HG03575 (cell line): ENCODE measurements at regions not wholly inside any gene's neighbourhood (a gene's known extent, or its start where the extent isn't known, plus 50 kb on each side); places are given as distances from the start of the nearest gene placed in this dataset.
"Not testable (repeated sequence)": the region's sequence is repeated elsewhere in the genome, so short reads cannot be mapped to it uniquely, and the experiment has no call there.

ENCODE experiments used
- ATAC-seq: cut with Tn5 transposase; IDR thresholded peaks from one replicate; pipeline ENCODE4 v1.9.1; 2021; ENCODE audit not compliant: unreplicated experiment, insufficient number of reproducible peaks, low FRiP score; ENCODE audit errors: extremely low read depth

DNA sequence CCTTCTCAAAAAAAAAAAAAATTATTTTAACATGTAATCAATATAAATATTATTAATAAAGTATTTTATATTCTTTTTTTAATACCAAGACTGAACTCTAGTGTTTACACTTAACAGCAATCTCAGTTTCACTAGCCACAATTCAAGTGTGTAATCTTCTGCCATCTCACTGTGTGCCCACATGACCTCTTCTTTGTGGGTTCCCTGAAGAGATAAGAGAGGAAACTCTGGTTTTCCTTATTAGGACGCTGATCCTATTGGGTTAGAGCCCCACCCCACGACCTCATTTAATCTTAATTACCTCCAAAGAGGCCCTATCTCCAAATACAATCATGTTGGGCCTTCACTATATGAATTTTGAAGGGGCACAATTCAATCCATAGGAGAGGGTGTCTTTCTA lies 177.6 kb downstream of the STK31 start:
- no peak for ATAC-seq

GRCh38 chr7:23888958-23889357 lies 178.9 kb downstream of the STK31 start:
- no peak for ATAC-seq

DNA sequence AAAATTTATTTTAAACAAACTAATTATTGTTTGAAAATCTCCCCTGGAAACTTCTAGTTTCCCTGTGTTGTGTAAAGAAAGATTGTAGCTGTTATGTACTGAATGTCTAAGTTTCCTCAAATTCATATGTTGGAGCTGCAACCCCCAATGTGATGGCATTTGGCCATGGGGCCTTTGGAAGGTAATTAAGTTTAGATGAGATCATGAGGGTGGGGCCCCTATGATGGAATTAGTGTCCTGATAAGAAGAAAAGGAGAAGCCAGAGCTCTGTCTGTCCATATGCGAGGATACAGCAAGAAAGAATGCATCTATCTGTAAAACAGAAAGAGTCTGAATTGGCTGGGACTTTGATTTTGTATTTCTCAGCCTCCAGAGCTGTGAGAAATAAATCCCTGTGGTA lies 179.5 kb downstream of the STK31 start:
- no peak for ATAC-seq

- no peak for ATAC-seq
These were observed 182.0 kb downstream of the STK31 start for GRCh38 chr7:23892019-23892418.

- no peak for ATAC-seq
These were observed 183.3 kb downstream of the STK31 start for GRCh38 chr7:23893176-23893941.

GRCh38 chr7:23893942-23894891 lies 184.2 kb downstream of the STK31 start:
- no peak for ATAC-seq

GRCh38 chr7:23894892-23895569 lies 185.0 kb downstream of the STK31 start:
- no peak for ATAC-seq

DNA sequence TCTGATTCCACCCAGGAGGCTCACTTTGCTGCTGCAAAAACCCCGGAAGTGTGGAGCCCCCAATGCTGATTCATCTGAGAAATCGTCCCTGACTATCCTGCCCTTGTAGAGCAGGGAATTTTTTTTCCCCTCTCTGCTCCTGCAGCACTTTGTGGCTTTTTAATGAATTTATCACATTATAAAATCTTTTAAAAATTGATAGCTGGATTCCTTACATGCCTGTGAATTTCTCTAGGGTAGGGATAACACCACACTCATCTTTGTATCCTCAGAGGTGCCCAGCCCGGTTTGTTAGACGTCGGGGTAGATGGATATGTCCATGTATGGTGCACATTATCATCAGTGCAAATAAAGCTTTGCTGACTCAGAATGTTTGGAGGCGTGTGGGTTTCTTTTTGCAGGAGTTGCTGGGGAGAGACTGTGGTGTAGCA lies 185.7 kb downstream of the STK31 start:
- no peak for ATAC-seq

- no peak for ATAC-seq
These were observed 188.6 kb downstream of the STK31 start for GRCh38 chr7:23898619-23899018.

- ATAC-seq = not testable (repeated sequence)
These were observed 194.9 kb downstream of the STK31 start for GRCh38 chr7:23904901-23905300.

- ATAC-seq = no peak
These were observed 197.0 kb downstream of the STK31 start for GRCh38 chr7:23907012-23907411.

GRCh38 chr7:23909426-23909825 lies 199.4 kb downstream of the STK31 start:
- ATAC-seq = no peak

DNA sequence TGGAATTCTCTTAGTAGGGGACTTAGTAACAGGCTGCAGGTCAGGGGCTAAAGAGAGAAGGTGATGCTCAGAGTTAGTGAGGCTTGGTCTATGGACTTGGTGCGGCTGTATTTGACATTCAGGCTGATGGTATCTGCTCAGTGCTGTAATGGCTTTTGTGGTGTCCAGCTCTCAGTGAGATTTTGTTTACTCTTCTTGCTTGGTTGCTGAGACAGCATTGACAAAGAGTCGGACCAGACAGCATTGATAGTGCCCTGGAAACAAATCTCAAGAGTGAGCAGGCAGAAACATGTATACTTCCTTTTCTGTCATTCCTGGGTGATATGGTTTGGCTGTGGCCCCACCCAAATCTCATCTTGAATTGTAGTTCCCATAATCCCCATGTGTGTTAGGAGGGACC lies 202.0 kb downstream of the STK31 start:
- no peak for ATAC-seq

- ATAC-seq = no peak
These were observed 203.0 kb downstream of the STK31 start for GRCh38 chr7:23913016-23913415.

DNA sequence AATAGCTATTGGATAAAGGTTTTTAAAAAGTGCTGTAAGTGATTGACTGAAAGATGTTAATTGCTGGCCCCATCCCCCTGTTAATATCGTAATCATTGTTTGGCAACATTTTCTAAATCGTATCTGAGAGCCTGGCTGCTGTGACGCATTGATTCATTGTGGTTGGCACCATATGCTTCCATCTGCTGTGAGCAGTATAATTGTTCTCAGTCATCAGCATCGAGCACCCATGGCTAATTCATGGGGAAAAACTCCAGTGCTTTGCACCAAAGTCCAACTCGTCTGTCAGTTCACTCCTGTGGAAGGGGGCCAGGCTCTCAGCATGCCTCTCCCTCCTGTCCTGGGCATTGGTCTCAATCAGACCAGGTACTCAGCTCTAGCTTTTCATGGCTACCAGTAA lies 205.2 kb downstream of the STK31 start:
- ATAC-seq = no peak

DNA sequence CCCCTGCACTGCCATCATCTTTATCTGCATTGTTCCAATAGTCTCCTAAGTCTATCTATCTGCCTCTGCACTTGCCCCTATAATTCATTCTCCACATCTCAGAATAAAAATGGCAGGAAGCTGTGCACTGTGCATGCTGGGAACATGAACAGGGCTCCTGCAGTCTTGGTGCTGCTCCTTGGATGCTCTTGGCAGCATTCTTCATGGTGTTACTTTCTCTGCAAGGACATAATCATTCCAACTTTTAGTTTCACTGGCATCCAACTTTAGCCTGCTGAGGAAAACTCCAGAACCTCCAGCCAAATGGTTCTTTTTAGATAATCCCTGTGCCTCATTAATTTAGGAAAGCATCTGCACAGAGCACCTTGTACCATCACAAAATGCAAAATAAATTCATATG lies 208.3 kb downstream of the STK31 start:
- ATAC-seq = no peak

- no peak for ATAC-seq
These were observed 208.8 kb downstream of the STK31 start for GRCh38 chr7:23918856-23919255.

GRCh38 chr7:23925088-23925487 lies 215.1 kb downstream of the STK31 start:
- ATAC-seq = no peak

DNA sequence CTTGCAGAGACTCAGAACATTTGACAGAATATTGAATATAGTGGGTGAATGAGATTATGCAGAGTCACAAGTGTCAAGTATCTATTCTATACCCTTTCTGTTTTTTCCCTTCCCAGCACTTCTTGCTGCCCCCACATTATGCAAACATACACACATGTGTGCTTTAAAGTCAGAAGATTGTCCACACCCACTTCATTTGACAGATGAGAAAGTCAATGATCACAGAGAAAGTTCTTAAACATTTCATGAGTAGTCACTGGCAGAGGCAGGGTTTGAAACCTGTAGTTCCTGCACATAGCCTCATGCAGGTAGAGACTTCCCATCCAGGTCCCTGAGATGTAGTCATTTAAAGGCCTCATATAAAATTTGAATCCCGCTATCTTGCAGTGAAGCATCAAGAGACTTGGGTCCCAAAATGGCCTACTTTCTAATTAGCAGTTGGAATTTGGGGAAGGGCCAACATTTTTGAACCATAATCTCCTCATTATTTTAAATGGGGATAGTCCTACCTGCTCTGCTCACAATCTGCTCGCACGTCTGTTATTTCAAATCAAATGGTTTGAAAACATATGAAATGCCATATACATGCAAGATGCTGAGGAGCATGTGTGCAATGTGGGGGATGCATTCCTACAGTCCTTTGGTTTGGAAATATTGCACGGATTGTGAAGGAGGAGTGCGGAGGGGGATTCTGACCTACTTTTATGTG lies 217.8 kb downstream of the STK31 start:
- ATAC-seq = no peak
